ENCODE measurements at regions not wholly inside any gene's neighbourhood (a gene's known extent, or its start where the extent isn't known, plus 50 kb on each side); places are given as distances from the start of the nearest gene placed in this dataset.

- Histone ChIP-seq H3K9ac (ENCODE audit: low read length) (no peak overlapping the region), H3K9me3 (ENCODE audit: control insufficient read depth, insufficient read depth, low read depth, low read length) (no peaks in the 10 kb centered on the region), H3K36me3 (ENCODE audit: control insufficient read depth, insufficient read depth, low read length) (no peaks in the 10 kb centered on the region), H3K4me1 (ENCODE audit: control insufficient read depth, insufficient read depth, low read length) (no peaks in the 10 kb centered on the region), H3K4me3 (ENCODE audit: low read depth, low read length) (no peak overlapping the region), H3K27me3 (ENCODE audit: control insufficient read depth, insufficient read depth, low read length) (no peaks in the 10 kb centered on the region), H3K27ac (ENCODE audit: low read depth, low read length) (no peak overlapping the region)
Measured at GRCh38 chr4:89427782-89428181, 120.2 kb upstream of the GPRIN3 start.

DNA sequence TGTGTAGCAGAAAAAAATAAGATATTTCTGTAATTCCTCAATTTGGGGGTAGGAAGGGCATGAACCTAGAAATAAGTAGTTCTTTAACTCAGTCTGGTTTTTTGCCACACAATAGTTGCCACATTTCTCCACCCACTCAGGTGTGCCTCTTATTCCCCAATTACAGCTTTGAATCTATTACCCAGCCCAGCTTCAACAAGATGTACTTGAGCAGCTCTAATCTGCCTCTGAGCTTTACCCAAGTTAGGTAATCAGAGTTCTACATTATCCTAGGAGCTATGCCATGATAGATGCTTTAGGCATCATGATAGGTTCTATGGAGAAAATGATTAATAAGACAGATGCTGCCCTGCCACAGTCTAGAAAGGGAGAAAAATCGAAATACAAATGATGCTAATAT lies 117.4 kb upstream of the GPRIN3 start:
- Histone ChIP-seq H3K27ac (ENCODE audit: low read depth, low read length) (no peak overlapping the region), H3K9ac (ENCODE audit: low read length) (no peak overlapping the region), H3K4me1 (ENCODE audit: control insufficient read depth, insufficient read depth, low read length) (no peaks in the 10 kb centered on the region), H3K36me3 (ENCODE audit: control insufficient read depth, insufficient read depth, low read length) (no peaks in the 10 kb centered on the region), H3K4me3 (ENCODE audit: low read depth, low read length) (no peak overlapping the region), H3K27me3 (ENCODE audit: control insufficient read depth, insufficient read depth, low read length) (no peaks in the 10 kb centered on the region), H3K9me3 (ENCODE audit: control insufficient read depth, insufficient read depth, low read depth, low read length) (no peaks in the 10 kb centered on the region)

DNA sequence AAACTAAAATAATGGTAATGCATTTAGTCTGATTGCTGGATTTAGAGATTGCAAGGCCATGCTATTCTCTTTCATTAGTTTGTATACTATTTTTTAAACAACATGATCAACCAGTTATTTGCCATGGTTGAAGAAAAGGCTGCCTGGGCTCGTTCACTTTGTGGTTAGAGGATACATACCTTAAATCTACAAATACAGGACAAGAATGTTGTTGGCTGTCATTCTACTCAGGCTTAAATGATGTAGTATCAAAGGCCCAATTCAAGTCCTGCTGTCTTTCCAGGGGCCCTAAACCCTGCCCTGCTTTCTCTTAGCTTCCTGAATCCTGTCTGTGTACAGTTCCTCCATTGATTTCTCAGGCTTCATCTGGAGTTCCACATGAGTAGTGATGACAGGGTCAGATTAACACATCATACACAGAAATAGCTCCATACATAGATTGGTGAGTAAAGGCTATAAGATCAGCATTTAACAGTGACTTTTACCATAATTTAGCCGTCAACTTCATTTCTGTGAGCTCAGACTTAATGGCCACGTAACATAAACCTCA lies 114.9 kb upstream of the GPRIN3 start:
- Histone ChIP-seq H3K9me3 (ENCODE audit: control insufficient read depth, insufficient read depth, low read depth, low read length) (no peaks in the 10 kb centered on the region), H3K4me1 (ENCODE audit: control insufficient read depth, insufficient read depth, low read length) (peaks cover 11% of the 10 kb centered on the region), H3K27ac (ENCODE audit: low read depth, low read length) (no peak overlapping the region), H3K4me3 (ENCODE audit: low read depth, low read length) (no peak overlapping the region), H3K9ac (ENCODE audit: low read length) (no peak overlapping the region), H3K27me3 (ENCODE audit: control insufficient read depth, insufficient read depth, low read length) (no peaks in the 10 kb centered on the region), H3K36me3 (ENCODE audit: control insufficient read depth, insufficient read depth, low read length) (no peaks in the 10 kb centered on the region)

GRCh38 chr4:89420507-89420906 lies 112.9 kb upstream of the GPRIN3 start:
- no peak overlapping the region for H3K9ac ChIP-seq (ENCODE audit: low read length)
- H3K9me3 ChIP-seq (ENCODE audit: control insufficient read depth, insufficient read depth, low read depth, low read length), result no peaks in the 10 kb centered on the region
- H3K27ac ChIP-seq (ENCODE audit: low read depth, low read length), result no peak overlapping the region
- no peak overlapping the region for H3K4me3 ChIP-seq (ENCODE audit: low read depth, low read length)
- no peaks in the 10 kb centered on the region for H3K27me3 ChIP-seq (ENCODE audit: control insufficient read depth, insufficient read depth, low read length)
- H3K36me3 ChIP-seq (ENCODE audit: control insufficient read depth, insufficient read depth, low read length), result no peaks in the 10 kb centered on the region
- peaks cover 11% of the 10 kb centered on the region for H3K4me1 ChIP-seq (ENCODE audit: control insufficient read depth, insufficient read depth, low read length)

DNA sequence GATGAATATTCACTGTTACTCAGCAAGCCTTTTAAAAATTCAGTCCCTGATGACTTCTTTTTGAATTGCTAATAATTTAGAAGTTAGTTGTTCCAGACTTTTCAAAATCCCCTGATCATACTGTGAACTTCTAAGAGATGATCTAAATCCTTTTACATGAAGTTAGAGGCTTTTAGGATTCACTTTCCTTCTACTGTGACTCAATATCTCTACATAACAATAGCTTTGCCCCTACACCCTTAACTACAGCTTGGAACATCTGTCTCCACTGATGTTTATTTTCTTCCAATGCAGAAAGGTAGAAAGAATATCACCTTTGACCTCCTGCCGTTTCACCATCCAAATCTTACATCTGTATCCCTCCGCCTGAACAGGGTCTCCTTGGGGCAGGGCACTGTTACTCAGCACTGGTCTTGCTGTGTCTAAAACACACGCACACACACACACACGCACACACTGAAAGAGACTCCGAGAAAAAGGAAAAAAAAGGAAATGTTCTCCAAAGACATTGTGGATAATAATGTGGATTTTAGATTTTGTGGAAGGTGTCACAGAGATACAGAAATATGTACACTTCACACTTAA lies 111.6 kb upstream of the GPRIN3 start:
- no peaks in the 10 kb centered on the region for H3K9me3 ChIP-seq (ENCODE audit: control insufficient read depth, insufficient read depth, low read depth, low read length)
- no peaks in the 10 kb centered on the region for H3K27me3 ChIP-seq (ENCODE audit: control insufficient read depth, insufficient read depth, low read length)

GRCh38 chr4:89416960-89417359 lies 109.4 kb upstream of the GPRIN3 start:
- no peak overlapping the region for H3K4me3 ChIP-seq (ENCODE audit: low read depth, low read length)
- H3K36me3 ChIP-seq (ENCODE audit: control insufficient read depth, insufficient read depth, low read length), result no peaks in the 10 kb centered on the region
- H3K27me3 ChIP-seq (ENCODE audit: control insufficient read depth, insufficient read depth, low read length), result no peaks in the 10 kb centered on the region
- no peak overlapping the region for H3K27ac ChIP-seq (ENCODE audit: low read depth, low read length)
- H3K4me1 ChIP-seq (ENCODE audit: control insufficient read depth, insufficient read depth, low read length), result peaks cover 11% of the 10 kb centered on the region
- no peak overlapping the region for H3K9ac ChIP-seq (ENCODE audit: low read length)
- H3K9me3 ChIP-seq (ENCODE audit: control insufficient read depth, insufficient read depth, low read depth, low read length), result no peaks in the 10 kb centered on the region

More for the DNA sequence above, 111.6 kb upstream of the GPRIN3 start:
- Histone ChIP-seq H3K36me3 (ENCODE audit: control insufficient read depth, insufficient read depth, low read length) (no peaks in the 10 kb centered on the region), H3K4me3 (ENCODE audit: low read depth, low read length) (0 out of 2 replicates have a peak overlapping the region, but pooled peaks have one; percentile 1), H3K4me1 (ENCODE audit: control insufficient read depth, insufficient read depth, low read length) (peaks cover 11% of the 10 kb centered on the region), H3K27ac (ENCODE audit: low read depth, low read length) (no peak overlapping the region), H3K9ac (ENCODE audit: low read length) (no peak overlapping the region)

GRCh38 chr4:89413518-89413917 lies 105.9 kb upstream of the GPRIN3 start:
- no peaks in the 10 kb centered on the region for H3K9me3 ChIP-seq (ENCODE audit: control insufficient read depth, insufficient read depth, low read depth, low read length)
- no peak overlapping the region for H3K4me3 ChIP-seq (ENCODE audit: low read depth, low read length)
- H3K4me1 ChIP-seq (ENCODE audit: control insufficient read depth, insufficient read depth, low read length), result peaks cover 5% of the 10 kb centered on the region; the same call in 1 of the 2 replicates

DNA sequence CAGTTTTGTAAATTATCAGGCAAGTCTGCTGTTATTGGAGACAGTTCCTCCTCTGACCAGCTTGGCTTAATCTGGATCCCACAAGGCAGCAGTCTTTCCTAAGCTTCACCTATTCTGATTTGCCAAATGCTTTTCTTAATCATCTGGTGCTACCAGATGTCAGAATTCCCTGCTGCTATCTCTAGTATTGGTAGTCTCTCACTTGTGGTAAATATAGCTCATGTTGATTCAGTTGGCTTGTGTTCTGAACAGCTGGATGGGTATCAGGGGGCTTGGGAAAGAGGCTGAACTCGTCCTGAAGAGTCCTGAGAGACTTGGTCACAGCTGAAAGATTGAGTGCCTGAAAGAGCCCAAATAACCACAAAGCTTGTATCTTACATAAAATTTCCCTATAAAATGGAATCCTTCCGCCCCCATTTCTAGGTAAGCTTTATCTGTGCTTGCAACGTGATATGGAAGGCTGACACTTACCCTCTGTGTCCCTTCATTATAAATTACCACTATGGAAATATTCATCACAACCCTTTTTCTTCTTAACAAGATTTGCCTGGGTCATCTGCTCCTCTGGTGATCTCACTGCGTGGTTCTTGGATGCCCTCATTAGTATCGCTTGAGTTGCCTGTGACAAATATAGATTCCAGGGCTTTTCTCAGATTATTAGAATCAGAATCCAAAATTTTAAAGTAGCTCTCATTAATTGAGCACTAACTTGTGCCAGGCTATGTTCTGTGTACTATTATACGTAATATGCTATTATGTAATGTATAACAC lies 104.1 kb upstream of the GPRIN3 start:
- no peak overlapping the region for H3K27ac ChIP-seq (ENCODE audit: low read depth, low read length)

More at GRCh38 chr4:89413518-89413917, 105.9 kb upstream of the GPRIN3 start:
- no peaks in the 10 kb centered on the region for H3K36me3 ChIP-seq (ENCODE audit: control insufficient read depth, insufficient read depth, low read length)
- no peak overlapping the region for H3K9ac ChIP-seq (ENCODE audit: low read length)
- H3K27me3 ChIP-seq (ENCODE audit: control insufficient read depth, insufficient read depth, low read length), result no peaks in the 10 kb centered on the region
- no peak overlapping the region for H3K27ac ChIP-seq (ENCODE audit: low read depth, low read length)

DNA sequence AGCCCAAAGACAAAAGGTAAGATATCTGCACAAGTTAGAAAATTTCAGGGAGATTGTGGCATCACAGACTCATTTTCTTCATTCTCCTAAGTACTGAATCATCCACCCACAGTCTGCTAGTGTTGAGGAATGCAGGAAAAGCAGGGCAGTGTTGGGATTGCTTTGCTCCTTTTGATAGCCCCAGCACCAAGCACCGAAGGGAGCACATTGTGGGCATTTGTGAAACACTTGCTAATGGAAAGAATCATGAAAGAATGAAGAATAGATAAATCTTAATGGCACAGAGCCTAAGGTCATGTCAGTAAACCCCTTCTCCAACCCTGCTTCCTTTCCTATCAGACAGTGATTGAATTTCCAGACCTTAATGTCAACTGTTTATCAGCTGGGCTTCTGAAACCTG lies 103.1 kb upstream of the GPRIN3 start:
- no peak overlapping the region for H3K9ac ChIP-seq (ENCODE audit: low read length)
- H3K27ac ChIP-seq (ENCODE audit: low read depth, low read length), result no peak overlapping the region
- no peaks in the 10 kb centered on the region for H3K9me3 ChIP-seq (ENCODE audit: control insufficient read depth, insufficient read depth, low read depth, low read length)
- H3K27me3 ChIP-seq (ENCODE audit: control insufficient read depth, insufficient read depth, low read length), result no peaks in the 10 kb centered on the region
- peaks cover 5% of the 10 kb centered on the region; the same call in 1 of the 2 replicates for H3K4me1 ChIP-seq (ENCODE audit: control insufficient read depth, insufficient read depth, low read length)
- no peaks in the 10 kb centered on the region for H3K36me3 ChIP-seq (ENCODE audit: control insufficient read depth, insufficient read depth, low read length)
- no peak overlapping the region for H3K4me3 ChIP-seq (ENCODE audit: low read depth, low read length)

More for the DNA sequence above, 104.1 kb upstream of the GPRIN3 start:
- Histone ChIP-seq H3K9me3 (ENCODE audit: control insufficient read depth, insufficient read depth, low read depth, low read length) (no peaks in the 10 kb centered on the region), H3K27me3 (ENCODE audit: control insufficient read depth, insufficient read depth, low read length) (no peaks in the 10 kb centered on the region), H3K9ac (ENCODE audit: low read length) (no peak overlapping the region), H3K36me3 (ENCODE audit: control insufficient read depth, insufficient read depth, low read length) (no peaks in the 10 kb centered on the region), H3K4me3 (ENCODE audit: low read depth, low read length) (no peak overlapping the region), H3K4me1 (ENCODE audit: control insufficient read depth, insufficient read depth, low read length) (peaks cover 5% of the 10 kb centered on the region; the same call in 1 of the 2 replicates)

DNA sequence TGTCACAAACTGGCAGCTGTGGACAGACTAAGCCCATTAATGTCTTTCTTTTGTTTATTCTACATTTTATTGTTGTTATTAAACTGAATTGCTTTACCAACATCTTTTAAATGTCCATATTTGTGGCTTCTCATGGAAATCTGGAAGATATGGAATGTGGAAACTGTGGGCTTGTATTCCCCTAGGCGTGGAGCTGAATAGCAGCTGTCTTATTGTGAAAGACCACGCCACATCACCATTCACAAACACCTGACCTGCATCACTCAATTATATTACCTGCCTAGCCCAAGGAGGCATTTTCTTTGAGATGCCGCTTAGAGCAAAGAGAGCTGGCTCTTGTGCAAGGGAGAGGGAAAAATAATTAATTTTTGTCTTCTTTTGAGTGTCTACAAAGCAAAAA lies 96.9 kb upstream of the GPRIN3 start:
- H3K27me3 ChIP-seq (ENCODE audit: control insufficient read depth, insufficient read depth, low read length), result no peaks in the 10 kb centered on the region
- no peak overlapping the region for H3K27ac ChIP-seq (ENCODE audit: low read depth, low read length)
- H3K9ac ChIP-seq (ENCODE audit: low read length), result no peak overlapping the region
- H3K4me3 ChIP-seq (ENCODE audit: low read depth, low read length), result no peak overlapping the region
- H3K9me3 ChIP-seq (ENCODE audit: control insufficient read depth, insufficient read depth, low read depth, low read length), result no peaks in the 10 kb centered on the region
- peaks cover 4% of the 10 kb centered on the region; the same call in 1 of the 2 replicates for H3K4me1 ChIP-seq (ENCODE audit: control insufficient read depth, insufficient read depth, low read length)
- no peaks in the 10 kb centered on the region for H3K36me3 ChIP-seq (ENCODE audit: control insufficient read depth, insufficient read depth, low read length)

- Histone ChIP-seq H3K9me3 (ENCODE audit: control insufficient read depth, insufficient read depth, low read depth, low read length) (no peaks in the 10 kb centered on the region), H3K4me3 (ENCODE audit: low read depth, low read length) (no peak overlapping the region), H3K9ac (ENCODE audit: low read length) (no peak overlapping the region), H3K27ac (ENCODE audit: low read depth, low read length) (no peak overlapping the region), H3K36me3 (ENCODE audit: control insufficient read depth, insufficient read depth, low read length) (no peaks in the 10 kb centered on the region), H3K4me1 (ENCODE audit: control insufficient read depth, insufficient read depth, low read length) (peaks cover 4% of the 10 kb centered on the region; the same call in 1 of the 2 replicates), H3K27me3 (ENCODE audit: control insufficient read depth, insufficient read depth, low read length) (no peaks in the 10 kb centered on the region)
Measured at GRCh38 chr4:89403826-89404225, 96.2 kb upstream of the GPRIN3 start.
